Caco-2 (cell line): ENCODE measurements at regions not wholly inside any gene's neighbourhood (a gene's known extent, or its start where the extent isn't known, plus 50 kb on each side); places are given as distances from the start of the nearest gene placed in this dataset.

Experiments
- BruUV-seq: library from RNA; stranded (reverse); fragments of 400-500 nt; replicated peaks from 2 replicates; lab custom pipeline; 2021; lab: Mats Ljungman, UMichigan
- CTCF ChIA-PET: fragments of 300-600 bp; sonication (Branson Sonifier 250); formaldehyde crosslinking; loops from one replicate; lab custom pipeline; 2022; ENCODE audit warnings: antibody characterized with exemption; lab: Charles Lee
- POLR2A ChIA-PET: fragments of 300-600 bp; sonication (Branson Sonifier 250); formaldehyde crosslinking; loops from one replicate; lab custom pipeline; 2022; ENCODE audit warnings: antibody characterized with exemption; lab: Charles Lee
- DNase-seq, 2 experiments: peaks; one replicate each; pipeline versions ENCODE4 v3.0.0 to v3.0.0-alpha.2; 2020 to 2022
- H3K27me3 ChIP-seq: replicated peaks from 2 replicates; pipeline ENCODE4 v1.6.0; 2011; ENCODE audit warnings: low read length; ENCODE audit not compliant: control insufficient read depth, insufficient read depth
- H3K36me3 ChIP-seq: 2 replicates; pipeline ENCODE4 v1.5.1; 2011; ENCODE audit warnings: low read length; ENCODE audit not compliant: control insufficient read depth, insufficient read depth
- H3K4me1 ChIP-seq: fragments of 250-450 bp; sonication (Bioruptor Pico); 2 replicates; pipeline ENCODE4 v1.5.1; 2020; ENCODE audit warnings: mild to moderate bottlenecking
- H3K4me3 ChIP-seq: 2 replicates; pipeline ENCODE4 v1.5.1; 2011; ENCODE audit warnings: low read depth, mild to moderate bottlenecking, control low read depth, low read length
- H3K9me3 ChIP-seq: fragments of 250-450 bp; sonication (Bioruptor Pico); 2 replicates; pipeline ENCODE4 v1.5.1; 2020; ENCODE audit warnings: mild to moderate bottlenecking, moderate library complexity
- H3K27ac Mint-ChIP-seq: one replicate; pipeline ENCODE4 v1.8.0; 2022; ENCODE audit warnings: mixed read lengths; ENCODE audit not compliant: unreplicated experiment
- H3K27me3 Mint-ChIP-seq: one replicate; pipeline ENCODE4 v1.8.0; 2022; ENCODE audit warnings: mixed read lengths; ENCODE audit not compliant: insufficient read depth, unreplicated experiment
- H3K36me3 Mint-ChIP-seq: one replicate; pipeline ENCODE4 v1.8.0; 2022; ENCODE audit warnings: mild to moderate bottlenecking, mixed read lengths; ENCODE audit not compliant: insufficient read depth, unreplicated experiment
- H3K4me1 Mint-ChIP-seq: one replicate; pipeline ENCODE4 v1.8.0; 2022; ENCODE audit warnings: low read depth, mixed read lengths; ENCODE audit not compliant: unreplicated experiment
- H3K4me3 Mint-ChIP-seq: one replicate; pipeline ENCODE4 v1.8.0; 2022; ENCODE audit warnings: mild to moderate bottlenecking, moderate library complexity, mixed read lengths; ENCODE audit not compliant: unreplicated experiment
- H3K9me3 Mint-ChIP-seq: one replicate; pipeline ENCODE4 v1.8.0; 2022; ENCODE audit warnings: mixed read lengths; ENCODE audit not compliant: unreplicated experiment
- CTCF ChIP-seq, 2 experiments: fragments of 200-600 bp in 1 of 2; IDR thresholded peaks; 1 replicate in 1 of 2; 2 replicates in 1 of 2; pipeline versions ENCODE4 v1.5.1 to v1.8.0; 2011 to 2022; ENCODE audit warnings: antibody characterized with exemption in 1 of 2, control low read depth in 1 of 2, inconsistent platforms in 1 of 2, low read depth in 1 of 2, low read length in 1 of 2, mild to moderate bottlenecking in 1 of 2, moderate library complexity in 1 of 2; ENCODE audit not compliant: insufficient read depth in 1 of 2, severe bottlenecking in 1 of 2, unreplicated experiment in 1 of 2
- intact Hi-C: fragments of 100-400 bp; cut with micrococcal nuclease; formaldehyde crosslinking; loops from one replicate; pipeline ENCODE4 v1.10.0; 2022; ENCODE audit not compliant: unreplicated experiment

- Histone ChIP-seq H3K36me3 (no peaks in the 10 kb centered on the region), H3K27me3 (no peaks in the 10 kb centered on the region), H3K9me3 (no peaks in the 10 kb centered on the region), H3K4me1 (no peaks in the 10 kb centered on the region), H3K4me3 (no peak overlapping the region)
- H3K36me3 Mint-ChIP-seq: no peaks in the 10 kb centered on the region
- DNase-seq: no peak
- H3K4me3 Mint-ChIP-seq: no peak overlapping the region
- no peaks in the 10 kb centered on the region for H3K4me1 Mint-ChIP-seq
- ChIA-PET CTCF (no interaction called here), POLR2A (no interaction called here)
- no peaks in the 10 kb centered on the region for H3K9me3 Mint-ChIP-seq
- H3K27me3 Mint-ChIP-seq: peaks cover 4% of the 10 kb centered on the region
- no peak overlapping the region for H3K27ac Mint-ChIP-seq
- no TSS peak for BruUV-seq
- intact Hi-C loops: no loop called here
- TF ChIP-seq CTCF (IDR thresholded peaks at IDR 0.05; ENCODE audit: insufficient read depth in 1 of 2, low read depth in 1 of 2, low read length in 1 of 2, severe bottlenecking in 1 of 2, unreplicated experiment in 1 of 2): no peak
These were observed 163.8 kb upstream of the HDAC4 start for GRCh38 chr2:239564587-239564986.

GRCh38 chr2:239563561-239563960 lies 162.7 kb upstream of the HDAC4 start:
- H3K9me3 Mint-ChIP-seq: no peaks in the 10 kb centered on the region
- no peaks in the 10 kb centered on the region for H3K36me3 ChIP-seq
- POLR2A ChIA-PET: no interaction called here
- no peak overlapping the region for H3K4me3 Mint-ChIP-seq
- H3K4me3 ChIP-seq: no peak overlapping the region
- H3K27ac Mint-ChIP-seq: no peak overlapping the region
- CTCF ChIA-PET: no interaction called here
- no peaks in the 10 kb centered on the region for H3K36me3 Mint-ChIP-seq
- BruUV-seq: no TSS peak
- H3K27me3 ChIP-seq: no peaks in the 10 kb centered on the region
- no peaks in the 10 kb centered on the region for H3K9me3 ChIP-seq
- H3K4me1 Mint-ChIP-seq: no peaks in the 10 kb centered on the region
- DNase-seq: no peak
- intact Hi-C loops: no loop called here
- H3K27me3 Mint-ChIP-seq: peaks cover 8% of the 10 kb centered on the region
- no peaks in the 10 kb centered on the region for H3K4me1 ChIP-seq
- TF ChIP-seq CTCF (IDR thresholded peaks at IDR 0.05; ENCODE audit: insufficient read depth in 1 of 2, low read depth in 1 of 2, low read length in 1 of 2, severe bottlenecking in 1 of 2, unreplicated experiment in 1 of 2): no peak

GRCh38 chr2:239561446-239562001 lies 160.7 kb upstream of the HDAC4 start:
- Histone ChIP-seq H3K4me1 (no peaks in the 10 kb centered on the region), H3K9me3 (no peaks in the 10 kb centered on the region), H3K4me3 (no peak overlapping the region), H3K36me3 (no peaks in the 10 kb centered on the region), H3K27me3 (no peaks in the 10 kb centered on the region)
- H3K4me1 Mint-ChIP-seq: no peaks in the 10 kb centered on the region
- intact Hi-C loops: no loop called here
- CTCF ChIA-PET: no interaction called here
- no peak overlapping the region for H3K4me3 Mint-ChIP-seq
- peaks cover 8% of the 10 kb centered on the region for H3K27me3 Mint-ChIP-seq
- H3K9me3 Mint-ChIP-seq: no peaks in the 10 kb centered on the region
- no peak for DNase-seq
- H3K27ac Mint-ChIP-seq: no peak overlapping the region
- no TSS peak for BruUV-seq
- no peaks in the 10 kb centered on the region for H3K36me3 Mint-ChIP-seq
- TF ChIP-seq CTCF (IDR thresholded peaks at IDR 0.05; ENCODE audit: insufficient read depth in 1 of 2, low read depth in 1 of 2, low read length in 1 of 2, severe bottlenecking in 1 of 2, unreplicated experiment in 1 of 2): no peak
- POLR2A ChIA-PET: no interaction called here
